LNCaP clone FGC (cell line): ENCODE measurements at regions not wholly inside any gene's neighbourhood (a gene's known extent, or its start where the extent isn't known, plus 50 kb on each side); places are given as distances from the start of the nearest gene placed in this dataset.

ENCODE experiments used
- DNase-seq: peaks from one replicate; pipeline ENCODE4 v3.0.0-alpha.2; 2011; ENCODE audit warnings: low read depth
- H3K4me3 ChIP-seq: 2 replicates; pipeline ENCODE4 v1.5.1; 2011; ENCODE audit warnings: mild to moderate bottlenecking, low read depth, low read length, control low read depth
- TF ChIP-seq, protein P1 (sequence below): IDR thresholded peaks from 2 replicates; pipeline ENCODE4 v1.5.1; 2012; ENCODE audit warnings: mild to moderate bottlenecking; ENCODE audit not compliant: control insufficient read depth, insufficient read depth; ENCODE audit errors: extremely low read depth

DNA sequence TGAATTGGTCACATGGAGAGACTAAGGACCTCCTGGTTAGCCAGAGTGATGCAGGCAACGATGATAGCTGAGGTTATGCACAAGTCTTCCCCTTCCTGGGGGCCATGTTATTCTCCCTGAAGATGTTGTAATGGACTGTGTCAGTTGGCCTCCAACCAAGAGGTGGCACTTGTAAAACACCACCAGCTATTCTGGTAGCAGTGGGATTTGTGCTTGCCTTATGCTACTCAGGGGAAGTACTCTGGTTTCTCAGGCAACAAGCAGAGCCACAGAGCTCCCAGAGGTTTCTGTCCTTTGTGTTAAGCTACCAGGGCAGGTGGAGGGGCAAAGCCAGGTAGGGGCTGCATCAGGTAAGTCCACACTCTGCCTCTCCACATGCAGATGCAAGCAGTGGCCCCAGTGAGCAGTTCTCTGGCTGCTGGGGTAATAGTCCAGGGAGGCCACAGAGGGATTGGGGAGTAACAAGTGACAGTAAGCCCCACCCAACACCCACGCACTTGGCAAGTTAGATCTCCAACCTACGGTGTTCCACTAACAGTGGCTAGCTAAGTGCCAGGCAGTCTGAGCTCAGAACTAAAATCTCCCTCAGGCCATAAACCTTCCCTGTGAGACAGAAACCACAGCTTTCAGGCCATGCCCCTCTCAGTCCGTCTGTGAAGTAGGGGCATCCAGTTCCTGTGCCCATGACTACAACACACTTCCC lies 99.7 kb downstream of the RND3 start:
- no peak overlapping the region for H3K4me3 ChIP-seq
- TF ChIP-seq, protein P1, sequence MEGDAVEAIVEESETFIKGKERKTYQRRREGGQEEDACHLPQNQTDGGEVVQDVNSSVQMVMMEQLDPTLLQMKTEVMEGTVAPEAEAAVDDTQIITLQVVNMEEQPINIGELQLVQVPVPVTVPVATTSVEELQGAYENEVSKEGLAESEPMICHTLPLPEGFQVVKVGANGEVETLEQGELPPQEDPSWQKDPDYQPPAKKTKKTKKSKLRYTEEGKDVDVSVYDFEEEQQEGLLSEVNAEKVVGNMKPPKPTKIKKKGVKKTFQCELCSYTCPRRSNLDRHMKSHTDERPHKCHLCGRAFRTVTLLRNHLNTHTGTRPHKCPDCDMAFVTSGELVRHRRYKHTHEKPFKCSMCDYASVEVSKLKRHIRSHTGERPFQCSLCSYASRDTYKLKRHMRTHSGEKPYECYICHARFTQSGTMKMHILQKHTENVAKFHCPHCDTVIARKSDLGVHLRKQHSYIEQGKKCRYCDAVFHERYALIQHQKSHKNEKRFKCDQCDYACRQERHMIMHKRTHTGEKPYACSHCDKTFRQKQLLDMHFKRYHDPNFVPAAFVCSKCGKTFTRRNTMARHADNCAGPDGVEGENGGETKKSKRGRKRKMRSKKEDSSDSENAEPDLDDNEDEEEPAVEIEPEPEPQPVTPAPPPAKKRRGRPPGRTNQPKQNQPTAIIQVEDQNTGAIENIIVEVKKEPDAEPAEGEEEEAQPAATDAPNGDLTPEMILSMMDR = no peak
- no peak for DNase-seq

GRCh38 chr2:150385211-150385610 lies 102.3 kb downstream of the RND3 start:
- H3K4me3 ChIP-seq = no peak overlapping the region
- TF ChIP-seq, protein P1 = no peak
- no peak for DNase-seq

DNA sequence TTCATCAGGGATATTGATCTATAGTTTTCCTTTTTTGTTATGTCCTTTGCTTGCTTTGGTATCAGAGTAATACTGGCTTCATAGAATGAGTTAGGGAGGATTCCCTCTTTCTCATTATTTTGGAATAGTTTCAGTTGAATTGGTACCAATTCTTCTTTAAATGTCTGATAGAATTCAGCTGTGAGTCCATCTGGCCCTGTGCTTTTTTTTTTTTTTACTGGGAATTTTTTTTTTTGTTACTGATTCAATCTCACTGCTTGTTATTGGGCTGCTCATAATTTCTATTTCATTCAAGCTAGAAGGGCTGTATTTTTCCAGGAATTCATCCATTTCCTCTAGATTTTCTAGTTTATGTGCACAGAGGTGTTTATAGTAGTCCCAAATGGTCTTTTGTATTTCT lies 103.9 kb downstream of the RND3 start:
- DNase-seq = no peak
- TF ChIP-seq, protein P1 = no peak
- H3K4me3 ChIP-seq = no peak overlapping the region

DNA sequence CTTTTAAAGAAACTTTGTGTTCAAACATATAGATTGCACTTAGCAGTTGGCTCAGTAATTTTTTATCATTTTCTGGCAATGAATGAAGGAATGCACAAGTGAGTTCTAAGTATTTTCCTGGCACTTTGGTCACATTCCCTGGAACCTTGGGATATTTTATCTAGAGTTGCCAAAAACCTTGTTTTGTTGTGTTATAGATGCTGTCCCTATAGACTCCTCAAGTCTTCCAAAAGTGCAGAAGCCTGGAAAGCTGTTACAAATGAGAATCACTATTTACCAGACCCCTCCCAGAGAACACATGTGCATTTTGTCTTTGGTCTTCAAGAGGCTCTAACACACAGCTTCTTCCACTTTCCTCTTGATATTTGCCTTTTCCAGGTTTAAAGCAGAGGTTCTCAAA lies 108.3 kb downstream of the RND3 start:
- TF ChIP-seq, protein P1 = no peak
- no peak for DNase-seq
- H3K4me3 ChIP-seq = no peak overlapping the region

DNA sequence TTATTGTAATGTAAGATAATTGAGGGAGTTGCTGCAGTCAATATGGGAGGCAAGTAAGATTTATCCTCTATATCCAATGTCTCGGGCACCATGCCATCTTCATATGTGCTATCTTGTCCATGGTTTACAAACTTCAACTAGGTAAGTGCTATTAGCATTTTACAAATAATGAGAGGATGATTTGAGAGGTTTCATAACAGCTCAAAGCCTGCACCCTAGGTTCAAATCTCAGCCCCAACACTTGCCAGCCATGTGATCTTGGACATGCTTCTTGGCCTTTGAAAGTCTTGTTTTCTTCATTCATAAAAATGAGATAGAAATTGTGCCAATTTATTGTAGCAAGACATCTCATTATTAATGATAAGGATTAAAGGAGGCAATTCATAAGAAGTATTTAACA lies 108.8 kb downstream of the RND3 start:
- H3K4me3 ChIP-seq = no peak overlapping the region
- TF ChIP-seq, protein P1 = no peak
- DNase-seq = no peak

GRCh38 chr2:150376553-150377335 lies 110.7 kb downstream of the RND3 start:
- DNase-seq = no peak
- TF ChIP-seq, protein P1 = no peak

DNA sequence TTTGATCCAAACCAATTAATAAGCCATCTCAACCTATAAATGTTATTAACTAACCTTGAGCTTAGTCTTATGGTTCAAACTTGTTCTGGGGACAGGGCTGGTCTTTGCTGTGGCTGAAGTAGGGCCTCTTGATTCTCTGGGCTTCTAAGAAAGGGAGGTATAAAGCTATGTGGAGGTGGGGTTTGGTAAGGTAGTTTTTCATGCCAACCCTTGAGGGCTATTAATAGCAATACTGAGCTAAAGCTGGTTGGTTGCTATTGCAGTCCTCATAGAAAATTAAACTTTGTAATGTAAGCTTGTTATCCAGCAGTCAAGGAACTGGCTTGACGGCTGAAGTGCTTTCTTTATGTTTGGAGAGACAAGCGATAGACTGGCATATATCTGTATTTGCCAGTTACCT lies 112.1 kb downstream of the RND3 start:
- no peak for DNase-seq
- no peak overlapping the region for H3K4me3 ChIP-seq
- TF ChIP-seq, protein P1 = no peak

More at GRCh38 chr2:150376553-150377335, 110.7 kb downstream of the RND3 start:
- no peak overlapping the region for H3K4me3 ChIP-seq
